GM21786 (cell line): ENCODE measurements at regions not wholly inside any gene's neighbourhood (a gene's known extent, or its start where the extent isn't known, plus 50 kb on each side); places are given as distances from the start of the nearest gene placed in this dataset.
"Not testable (repeated sequence)": the region's sequence is repeated elsewhere in the genome, so short reads cannot be mapped to it uniquely, and the experiment has no call there.

Experiments
- ATAC-seq: cut with Tn5 transposase; IDR thresholded peaks from one replicate; pipeline ENCODE4 v1.9.1; 2021; ENCODE audit not compliant: unreplicated experiment

- not testable (repeated sequence) for ATAC-seq
Observed at GRCh38 chr21:27860314-27860955, 893.5 kb upstream of the ADAMTS5 start.

- not testable (repeated sequence) for ATAC-seq
Observed at GRCh38 chr21:27858053-27858825, 891.4 kb upstream of the ADAMTS5 start.

- not testable (repeated sequence) for ATAC-seq
Observed at GRCh38 chr21:27856988-27857387, 890.1 kb upstream of the ADAMTS5 start.

- no peak for ATAC-seq
Observed at GRCh38 chr21:27841084-27841672, 874.3 kb upstream of the ADAMTS5 start.

- ATAC-seq = no peak
Observed at GRCh38 chr21:27840262-27840661, 873.4 kb upstream of the ADAMTS5 start.

GRCh38 chr21:27839512-27840115 is 872.7 kb upstream of the ADAMTS5 start:
- no peak for ATAC-seq

- no peak for ATAC-seq
Observed at GRCh38 chr21:27838573-27838972, 871.7 kb upstream of the ADAMTS5 start.

- ATAC-seq = no peak
Observed at GRCh38 chr21:27837936-27838335, 871.0 kb upstream of the ADAMTS5 start.

- no peak for ATAC-seq
Observed at GRCh38 chr21:27833298-27833697, 866.4 kb upstream of the ADAMTS5 start.

GRCh38 chr21:27831816-27832569 is 865.1 kb upstream of the ADAMTS5 start:
- no peak for ATAC-seq

GRCh38 chr21:27831177-27831576 is 864.3 kb upstream of the ADAMTS5 start:
- no peak for ATAC-seq

- no peak for ATAC-seq
Observed at GRCh38 chr21:27827972-27828371, 861.1 kb upstream of the ADAMTS5 start.

- no peak for ATAC-seq
Observed at GRCh38 chr21:27825035-27825434, 858.1 kb upstream of the ADAMTS5 start.

- no peak for ATAC-seq
Observed at GRCh38 chr21:27823652-27824201, 856.8 kb upstream of the ADAMTS5 start.

GRCh38 chr21:27820342-27820741 is 853.5 kb upstream of the ADAMTS5 start:
- ATAC-seq = no peak

- ATAC-seq = no peak
Observed at GRCh38 chr21:27819299-27819698, 852.4 kb upstream of the ADAMTS5 start.

GRCh38 chr21:27818847-27819246 is 852.0 kb upstream of the ADAMTS5 start:
- no peak for ATAC-seq

GRCh38 chr21:27817902-27818623 is 851.2 kb upstream of the ADAMTS5 start:
- ATAC-seq = no peak

- no peak for ATAC-seq
Observed at GRCh38 chr21:27817074-27817473, 850.2 kb upstream of the ADAMTS5 start.

GRCh38 chr21:27816301-27816700 is 849.4 kb upstream of the ADAMTS5 start:
- ATAC-seq = no peak
